ENCODE measurements at regions not wholly inside any gene's neighbourhood (a gene's known extent, or its start where the extent isn't known, plus 50 kb on each side); places are given as distances from the start of the nearest gene placed in this dataset.

DNA sequence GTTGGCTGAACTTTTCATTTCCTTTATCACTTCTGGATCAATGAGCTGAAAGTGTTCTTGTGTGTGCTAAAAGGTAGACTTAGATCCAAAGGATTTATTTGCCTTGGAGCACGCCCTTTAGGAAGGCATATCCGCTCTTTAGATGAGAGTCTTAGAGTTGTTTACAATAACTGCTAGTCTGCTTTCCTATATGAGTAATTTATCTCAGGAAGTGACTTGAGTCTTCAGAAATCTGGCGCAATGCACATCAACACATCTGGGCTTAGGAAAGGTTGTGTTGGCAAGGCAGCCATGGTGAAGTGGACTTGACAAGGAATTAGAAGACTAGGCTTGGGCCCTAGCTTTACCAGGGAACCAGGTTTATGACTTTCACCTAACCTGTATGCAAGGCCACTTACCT lies 204.1 kb upstream of the PTGFR start:
- Histone ChIP-seq H3K9ac (ENCODE audit: low read length) (no peak overlapping the region), H2AFZ (ENCODE audit: low read depth, low read length, severe bottlenecking) (no peak overlapping the region), H3K4me3 (ENCODE audit: insufficient read depth, low read length, poor library complexity, severe bottlenecking) (no peak overlapping the region)

DNA sequence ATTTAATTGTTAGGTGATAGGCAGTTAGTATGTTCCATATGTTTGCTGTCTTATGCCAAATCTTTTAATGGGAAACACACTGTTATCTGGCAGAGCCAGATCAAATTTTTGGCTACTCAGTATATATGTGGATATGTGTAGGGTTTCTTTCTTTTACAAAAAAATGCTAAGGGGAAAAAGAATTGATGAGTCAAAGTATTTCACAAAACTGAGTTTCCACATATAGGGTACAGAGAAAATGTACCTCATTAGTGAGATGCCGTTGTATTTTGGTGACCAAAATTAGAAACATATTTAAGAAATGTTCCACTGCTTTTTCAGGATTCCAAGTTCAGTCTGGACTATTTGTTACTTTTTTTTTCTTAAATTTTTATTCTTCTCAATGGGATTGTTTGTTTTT lies 201.2 kb upstream of the PTGFR start:
- Histone ChIP-seq H3K79me2 (ENCODE audit: insufficient read depth, low read length) (no peaks in the 10 kb centered on the region), H4K20me1 (ENCODE audit: low read depth, low read length) (no peaks in the 10 kb centered on the region), H3F3A (ENCODE audit: insufficient read depth) (no peaks in the 10 kb centered on the region), H3K27ac (ENCODE audit: low read depth, low read length) (no peak overlapping the region), H3K9ac (ENCODE audit: low read length) (no peak overlapping the region), H3K4me2 (ENCODE audit: low read depth, low read length, poor library complexity, severe bottlenecking) (no peak overlapping the region), H3K4me3 (ENCODE audit: insufficient read depth, low read length, poor library complexity, severe bottlenecking) (no peak overlapping the region), H3K27me3 (ENCODE audit: low read length) (no peaks in the 10 kb centered on the region), H3K36me3 (ENCODE audit: low read length) (no peaks in the 10 kb centered on the region), H3K9me2 (replicated peaks; ENCODE audit: insufficient read depth, low read length) (no peaks in the 10 kb centered on the region), H2AFZ (ENCODE audit: low read depth, low read length, severe bottlenecking) (no peak overlapping the region), H3K9me3 (ENCODE audit: insufficient read depth, low read length) (no peaks in the 10 kb centered on the region)
- TF ChIP-seq, protein P1, sequence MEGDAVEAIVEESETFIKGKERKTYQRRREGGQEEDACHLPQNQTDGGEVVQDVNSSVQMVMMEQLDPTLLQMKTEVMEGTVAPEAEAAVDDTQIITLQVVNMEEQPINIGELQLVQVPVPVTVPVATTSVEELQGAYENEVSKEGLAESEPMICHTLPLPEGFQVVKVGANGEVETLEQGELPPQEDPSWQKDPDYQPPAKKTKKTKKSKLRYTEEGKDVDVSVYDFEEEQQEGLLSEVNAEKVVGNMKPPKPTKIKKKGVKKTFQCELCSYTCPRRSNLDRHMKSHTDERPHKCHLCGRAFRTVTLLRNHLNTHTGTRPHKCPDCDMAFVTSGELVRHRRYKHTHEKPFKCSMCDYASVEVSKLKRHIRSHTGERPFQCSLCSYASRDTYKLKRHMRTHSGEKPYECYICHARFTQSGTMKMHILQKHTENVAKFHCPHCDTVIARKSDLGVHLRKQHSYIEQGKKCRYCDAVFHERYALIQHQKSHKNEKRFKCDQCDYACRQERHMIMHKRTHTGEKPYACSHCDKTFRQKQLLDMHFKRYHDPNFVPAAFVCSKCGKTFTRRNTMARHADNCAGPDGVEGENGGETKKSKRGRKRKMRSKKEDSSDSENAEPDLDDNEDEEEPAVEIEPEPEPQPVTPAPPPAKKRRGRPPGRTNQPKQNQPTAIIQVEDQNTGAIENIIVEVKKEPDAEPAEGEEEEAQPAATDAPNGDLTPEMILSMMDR (IDR thresholded peaks at IDR 0.05; ENCODE audit: insufficient read depth, low read length, poor library complexity, severe bottlenecking), result no peak

More for the DNA sequence above, 204.1 kb upstream of the PTGFR start:
- Histone ChIP-seq H3K27me3 (ENCODE audit: low read length) (no peaks in the 10 kb centered on the region), H3K9me3 (ENCODE audit: insufficient read depth, low read length) (no peaks in the 10 kb centered on the region), H4K20me1 (ENCODE audit: low read depth, low read length) (no peaks in the 10 kb centered on the region), H3K27ac (ENCODE audit: low read depth, low read length) (no peak overlapping the region), H3K36me3 (ENCODE audit: low read length) (no peaks in the 10 kb centered on the region), H3F3A (ENCODE audit: insufficient read depth) (no peaks in the 10 kb centered on the region), H3K79me2 (ENCODE audit: insufficient read depth, low read length) (no peaks in the 10 kb centered on the region), H3K4me2 (ENCODE audit: low read depth, low read length, poor library complexity, severe bottlenecking) (no peak overlapping the region), H3K9me2 (replicated peaks; ENCODE audit: insufficient read depth, low read length) (no peaks in the 10 kb centered on the region)
- TF ChIP-seq EZH2phosphoT487 (conservative IDR thresholded peaks at IDR 0.05; ENCODE audit: low read length), result no peak
- TF ChIP-seq, protein P1 (IDR thresholded peaks at IDR 0.05; ENCODE audit: insufficient read depth, low read length, poor library complexity, severe bottlenecking), result no peak

DNA sequence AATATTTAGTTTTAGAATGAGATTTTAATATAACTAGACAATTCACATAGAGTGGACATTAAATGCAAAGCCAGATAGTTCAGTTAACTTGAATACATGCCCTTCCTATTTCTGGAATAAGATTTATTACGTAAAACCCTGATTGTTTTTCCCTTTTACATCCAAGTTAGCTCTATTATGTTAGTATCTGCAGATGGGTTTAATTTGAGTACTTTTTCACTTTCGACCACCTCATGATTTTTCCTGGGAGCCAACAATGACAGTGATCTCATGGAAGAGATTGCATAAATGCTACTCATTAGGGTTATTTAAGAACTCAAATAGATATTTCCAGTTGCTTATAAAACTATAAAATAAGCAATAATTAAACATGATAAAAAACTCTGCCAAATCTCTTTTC lies 199.4 kb upstream of the PTGFR start:
- no peak overlapping the region for H3K4me2 ChIP-seq (ENCODE audit: low read depth, low read length, poor library complexity, severe bottlenecking)
- no peaks in the 10 kb centered on the region for H3K36me3 ChIP-seq (ENCODE audit: low read length)
- H3K9ac ChIP-seq (ENCODE audit: low read length), result no peak overlapping the region
- H3K79me2 ChIP-seq (ENCODE audit: insufficient read depth, low read length), result no peaks in the 10 kb centered on the region
- H3K27me3 ChIP-seq (ENCODE audit: low read length), result no peaks in the 10 kb centered on the region
- H3F3A ChIP-seq (ENCODE audit: insufficient read depth), result no peaks in the 10 kb centered on the region
- H3K9me2 ChIP-seq (replicated peaks; ENCODE audit: insufficient read depth, low read length), result no peaks in the 10 kb centered on the region
- H3K27ac ChIP-seq (ENCODE audit: low read depth, low read length), result no peak overlapping the region
- H2AFZ ChIP-seq (ENCODE audit: low read depth, low read length, severe bottlenecking), result no peak overlapping the region
- no peak overlapping the region for H3K4me3 ChIP-seq (ENCODE audit: insufficient read depth, low read length, poor library complexity, severe bottlenecking)
- H3K9me3 ChIP-seq (ENCODE audit: insufficient read depth, low read length), result no peaks in the 10 kb centered on the region
- H4K20me1 ChIP-seq (ENCODE audit: low read depth, low read length), result no peaks in the 10 kb centered on the region
- TF ChIP-seq, protein P1 (IDR thresholded peaks at IDR 0.05; ENCODE audit: insufficient read depth, low read length, poor library complexity, severe bottlenecking), result no peak
- no peak for TF ChIP-seq EZH2phosphoT487 (conservative IDR thresholded peaks at IDR 0.05; ENCODE audit: low read length)

DNA sequence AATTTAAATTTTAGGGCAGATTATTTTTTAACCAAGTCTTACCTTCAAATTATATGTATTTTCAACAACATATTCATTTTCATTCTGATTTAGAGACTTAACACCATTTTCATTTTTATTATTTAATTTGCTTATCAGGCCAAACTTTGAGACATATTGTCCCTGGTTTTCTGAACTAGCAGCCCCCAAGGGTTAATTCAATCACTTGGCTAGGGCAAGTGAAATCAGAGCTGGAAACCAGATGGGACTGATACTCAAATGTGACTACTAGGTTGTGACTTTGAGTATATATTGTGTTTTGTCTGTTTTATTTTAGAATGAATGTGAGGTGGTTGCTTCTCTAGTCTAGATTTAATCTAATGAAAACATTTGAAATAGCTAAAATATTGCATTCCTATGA lies 198.9 kb upstream of the PTGFR start:
- Histone ChIP-seq H3K27me3 (ENCODE audit: low read length) (no peaks in the 10 kb centered on the region), H3K9me3 (ENCODE audit: insufficient read depth, low read length) (no peaks in the 10 kb centered on the region), H3F3A (ENCODE audit: insufficient read depth) (no peaks in the 10 kb centered on the region), H3K4me3 (ENCODE audit: insufficient read depth, low read length, poor library complexity, severe bottlenecking) (no peak overlapping the region), H3K4me2 (ENCODE audit: low read depth, low read length, poor library complexity, severe bottlenecking) (no peak overlapping the region), H3K9ac (ENCODE audit: low read length) (no peak overlapping the region), H3K27ac (ENCODE audit: low read depth, low read length) (no peak overlapping the region), H3K36me3 (ENCODE audit: low read length) (no peaks in the 10 kb centered on the region), H4K20me1 (ENCODE audit: low read depth, low read length) (no peaks in the 10 kb centered on the region), H2AFZ (ENCODE audit: low read depth, low read length, severe bottlenecking) (no peak overlapping the region), H3K79me2 (ENCODE audit: insufficient read depth, low read length) (no peaks in the 10 kb centered on the region), H3K9me2 (replicated peaks; ENCODE audit: insufficient read depth, low read length) (no peaks in the 10 kb centered on the region)
- TF ChIP-seq EZH2phosphoT487 (conservative IDR thresholded peaks at IDR 0.05; ENCODE audit: low read length), result no peak
- TF ChIP-seq, protein P1 (IDR thresholded peaks at IDR 0.05; ENCODE audit: insufficient read depth, low read length, poor library complexity, severe bottlenecking), result no peak
